GM12892 (cell line): ENCODE measurements at regions not wholly inside any gene's neighbourhood (a gene's known extent, or its start where the extent isn't known, plus 50 kb on each side); places are given as distances from the start of the nearest gene placed in this dataset.
"Not testable (repeated sequence)": the region's sequence is repeated elsewhere in the genome, so short reads cannot be mapped to it uniquely, and the experiment has no call there.

Experiments
- POLR2A ChIP-seq: IDR thresholded peaks from 2 replicates; pipeline ENCODE4 v1.6.1; 2011; ENCODE audit warnings: low read depth, low read length, control low read depth
- POLR2AphosphoS5 ChIP-seq: IDR thresholded peaks from 2 replicates; pipeline ENCODE4 v1.6.1; 2011; ENCODE audit warnings: low read depth, low read length, control low read depth
- TAF1 ChIP-seq: IDR thresholded peaks from 2 replicates; pipeline ENCODE4 v1.6.1; 2011; ENCODE audit warnings: low read depth, mild to moderate bottlenecking, control low read depth, low read length, borderline replicate concordance

DNA sequence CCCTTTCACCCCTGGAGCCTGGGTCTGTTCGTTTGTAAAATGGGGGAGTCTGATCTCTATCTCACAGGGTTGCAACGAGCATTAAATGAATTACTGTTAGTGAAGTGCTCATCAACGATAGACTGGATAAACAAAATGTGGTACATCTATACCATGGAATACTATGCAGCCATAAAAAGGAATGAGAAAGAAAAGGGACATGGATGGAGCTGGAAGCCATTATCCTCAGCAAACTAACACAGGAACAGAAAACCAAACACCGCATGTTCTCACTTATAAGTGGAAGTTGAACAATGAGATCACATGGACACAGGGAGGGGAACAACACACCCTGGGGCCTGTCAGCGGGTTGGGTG is 348.0 kb upstream of the ID2 start:
- not testable (repeated sequence) for TF ChIP-seq POLR2A, POLR2AphosphoS5, TAF1
